22Rv1 (cell line): ENCODE measurements at regions not wholly inside any gene's neighbourhood (a gene's known extent, or its start where the extent isn't known, plus 50 kb on each side); places are given as distances from the start of the nearest gene placed in this dataset.

Experiments used
- ZFX ChIP-seq: fragments of 450-650 bp; IDR thresholded peaks from 2 replicates; pipeline ENCODE4 v1.6.1; 2017; ENCODE audit warnings: antibody characterized with exemption, borderline replicate concordance
- TF ChIP-seq, protein P1 (sequence below): fragments of 450-650 bp; IDR thresholded peaks from 2 replicates; pipeline ENCODE4 v1.5.1; 2017; ENCODE audit warnings: mild to moderate bottlenecking

DNA sequence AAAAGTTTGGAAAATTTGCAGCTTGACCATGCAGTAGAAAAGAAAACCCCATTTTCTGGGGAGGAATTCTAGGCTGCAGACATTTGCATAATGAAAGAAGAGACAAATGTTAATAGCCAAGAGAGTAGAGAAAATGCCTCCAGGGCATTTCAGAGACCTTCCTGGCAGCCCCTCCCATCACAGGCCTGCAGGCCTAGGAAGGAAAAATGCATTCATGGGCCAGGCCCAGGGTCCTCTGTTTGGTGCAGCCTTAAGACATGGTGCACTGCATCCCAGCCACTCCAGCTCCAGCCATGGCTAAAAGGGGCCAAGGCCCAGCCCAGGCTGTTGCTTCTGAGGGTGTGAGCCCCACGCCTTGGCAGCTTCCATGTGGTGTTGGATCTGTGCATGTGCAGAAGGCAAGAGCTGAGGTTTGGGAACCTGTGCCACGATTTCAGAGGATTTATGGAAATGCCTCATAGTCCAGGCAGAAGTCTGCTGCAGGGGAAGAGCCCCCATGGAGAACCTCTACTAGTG, 75.0 kb upstream of the OR13F1 start:
- TF ChIP-seq ZFX, result no peak
- TF ChIP-seq, protein P1, sequence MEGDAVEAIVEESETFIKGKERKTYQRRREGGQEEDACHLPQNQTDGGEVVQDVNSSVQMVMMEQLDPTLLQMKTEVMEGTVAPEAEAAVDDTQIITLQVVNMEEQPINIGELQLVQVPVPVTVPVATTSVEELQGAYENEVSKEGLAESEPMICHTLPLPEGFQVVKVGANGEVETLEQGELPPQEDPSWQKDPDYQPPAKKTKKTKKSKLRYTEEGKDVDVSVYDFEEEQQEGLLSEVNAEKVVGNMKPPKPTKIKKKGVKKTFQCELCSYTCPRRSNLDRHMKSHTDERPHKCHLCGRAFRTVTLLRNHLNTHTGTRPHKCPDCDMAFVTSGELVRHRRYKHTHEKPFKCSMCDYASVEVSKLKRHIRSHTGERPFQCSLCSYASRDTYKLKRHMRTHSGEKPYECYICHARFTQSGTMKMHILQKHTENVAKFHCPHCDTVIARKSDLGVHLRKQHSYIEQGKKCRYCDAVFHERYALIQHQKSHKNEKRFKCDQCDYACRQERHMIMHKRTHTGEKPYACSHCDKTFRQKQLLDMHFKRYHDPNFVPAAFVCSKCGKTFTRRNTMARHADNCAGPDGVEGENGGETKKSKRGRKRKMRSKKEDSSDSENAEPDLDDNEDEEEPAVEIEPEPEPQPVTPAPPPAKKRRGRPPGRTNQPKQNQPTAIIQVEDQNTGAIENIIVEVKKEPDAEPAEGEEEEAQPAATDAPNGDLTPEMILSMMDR, result no peak
